Myocyte (in vitro differentiated cells): ENCODE measurements at regions not wholly inside any gene's neighbourhood (a gene's known extent, or its start where the extent isn't known, plus 50 kb on each side); places are given as distances from the start of the nearest gene placed in this dataset.

ENCODE experiments used
- DNase-seq: peaks from one replicate; pipeline ENCODE4 v3.0.0-alpha.2; 2012; ENCODE audit warnings: low read depth

DNA sequence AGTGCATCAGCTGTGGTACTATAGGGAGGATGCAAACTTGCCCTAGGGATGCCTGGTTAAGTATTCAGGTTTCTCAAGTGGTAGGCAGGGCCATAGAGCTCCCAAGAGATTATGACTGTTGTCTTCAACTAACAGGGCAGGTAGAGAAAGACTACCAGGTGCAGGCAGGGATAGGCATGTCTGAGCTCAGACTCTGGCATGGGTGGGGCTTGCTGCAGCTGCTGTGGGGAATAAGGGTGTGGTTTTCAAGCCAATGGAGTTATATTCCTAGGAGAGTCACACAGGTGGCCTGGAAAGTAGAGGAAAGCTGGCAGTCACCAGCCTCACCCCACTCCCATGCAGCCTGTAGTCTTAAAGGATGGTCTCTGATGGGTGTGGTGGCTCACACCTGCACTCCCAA, 673.4 kb upstream of the ADGRL4 start:
- DNase-seq: no peak

- no peak for DNase-seq
Observed at GRCh38 chr1:79667848-79668696, 661.5 kb upstream of the ADGRL4 start.

- DNase-seq: no peak
Observed at GRCh38 chr1:79667166-79667565, 660.6 kb upstream of the ADGRL4 start.

GRCh38 chr1:79663916-79664315, 657.4 kb upstream of the ADGRL4 start:
- DNase-seq: no peak

- no peak for DNase-seq
Observed at GRCh38 chr1:79662596-79662995, 656.1 kb upstream of the ADGRL4 start.

DNA sequence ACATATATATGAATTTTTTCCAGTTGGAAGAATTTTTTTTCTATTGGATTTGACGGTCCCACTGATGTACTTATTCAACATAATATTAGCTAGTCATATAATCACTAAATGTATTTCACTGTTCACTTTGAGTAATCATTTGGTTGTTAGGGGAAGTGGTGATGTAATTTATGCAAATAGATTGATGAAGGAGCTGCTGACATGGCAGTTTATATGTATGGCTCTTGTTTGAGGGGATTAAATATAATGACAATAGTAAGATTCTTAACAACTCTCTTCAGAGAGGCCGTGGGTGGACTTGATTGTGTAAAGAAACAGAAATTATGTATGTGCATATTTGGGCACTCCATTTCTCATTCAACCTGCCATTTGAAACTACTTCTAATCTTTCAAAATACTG, 653.6 kb upstream of the ADGRL4 start:
- DNase-seq: no peak

GRCh38 chr1:79657951-79658658, 651.6 kb upstream of the ADGRL4 start:
- DNase-seq: no peak

GRCh38 chr1:79655876-79656275, 649.3 kb upstream of the ADGRL4 start:
- DNase-seq: no peak

DNA sequence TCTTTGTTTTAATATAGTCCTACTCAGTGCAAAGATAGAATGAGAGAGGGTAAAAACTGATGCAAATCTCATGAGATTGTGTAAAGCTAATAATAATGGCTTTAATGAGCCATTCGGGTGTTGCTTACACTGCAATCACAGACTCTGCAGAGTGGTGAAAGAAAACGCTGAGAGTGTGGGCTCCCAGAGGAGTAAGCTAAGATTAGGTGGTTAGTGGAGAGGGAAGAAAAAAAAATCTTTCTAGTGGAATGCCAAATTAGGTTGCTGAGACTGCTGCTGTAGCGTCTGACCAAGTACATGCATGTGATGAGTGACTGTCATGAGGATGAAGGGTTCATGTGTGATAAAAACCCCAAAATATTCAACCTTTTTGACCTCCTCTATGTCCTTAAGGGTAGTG, 645.9 kb upstream of the ADGRL4 start:
- no peak for DNase-seq

DNA sequence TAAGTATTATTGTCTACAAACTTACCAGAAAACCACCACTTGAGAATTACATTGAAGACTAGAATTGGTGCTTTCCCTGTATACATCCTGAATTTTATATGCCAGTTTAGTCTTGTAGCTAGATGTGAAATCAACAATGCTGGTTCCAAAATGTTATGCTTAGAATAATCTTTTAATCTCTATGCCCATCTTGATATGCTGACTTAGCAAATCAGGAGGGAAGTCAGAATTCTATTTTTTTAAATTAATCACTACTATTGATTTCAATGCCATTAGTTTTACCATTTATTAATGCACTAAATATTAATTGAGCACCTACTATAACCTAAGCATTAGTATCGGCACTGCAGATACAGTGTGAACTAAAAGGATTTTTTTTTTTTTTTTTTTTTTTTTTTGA, 641.6 kb upstream of the ADGRL4 start:
- no peak for DNase-seq

DNA sequence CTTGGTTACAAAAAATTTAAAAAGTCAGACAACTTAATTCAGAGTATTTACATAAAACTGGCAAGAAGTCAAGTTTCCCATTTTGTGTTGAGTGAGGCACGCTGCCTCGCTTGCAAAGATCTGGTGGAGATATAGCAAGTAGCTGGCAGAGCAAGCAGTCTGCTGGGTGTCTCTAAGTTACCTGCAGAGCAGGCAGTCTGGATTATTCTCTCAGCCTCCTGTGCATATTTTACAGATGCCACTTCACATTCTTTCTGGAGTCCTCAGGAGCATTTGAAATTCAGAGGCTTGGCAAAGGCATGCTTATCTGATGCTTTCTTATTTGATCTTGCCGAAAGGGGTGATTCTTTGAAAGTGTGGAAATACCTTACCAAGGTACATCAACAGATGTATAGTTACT, 640.4 kb upstream of the ADGRL4 start:
- no peak for DNase-seq

- no peak for DNase-seq
Observed at GRCh38 chr1:79638382-79638781, 631.9 kb upstream of the ADGRL4 start.

- peak; percentile 5 for DNase-seq
Observed at GRCh38 chr1:79633456-79633855, 626.9 kb upstream of the ADGRL4 start.

- no peak for DNase-seq
Observed at GRCh38 chr1:79629414-79629813, 622.9 kb upstream of the ADGRL4 start.

- DNase-seq: no peak
Observed at GRCh38 chr1:79617777-79618176, 611.2 kb upstream of the ADGRL4 start.

- DNase-seq: no peak
Observed at GRCh38 chr1:79614762-79615161, 608.2 kb upstream of the ADGRL4 start.

- no peak for DNase-seq
Observed at GRCh38 chr1:79614106-79614505, 607.6 kb upstream of the ADGRL4 start.

DNA sequence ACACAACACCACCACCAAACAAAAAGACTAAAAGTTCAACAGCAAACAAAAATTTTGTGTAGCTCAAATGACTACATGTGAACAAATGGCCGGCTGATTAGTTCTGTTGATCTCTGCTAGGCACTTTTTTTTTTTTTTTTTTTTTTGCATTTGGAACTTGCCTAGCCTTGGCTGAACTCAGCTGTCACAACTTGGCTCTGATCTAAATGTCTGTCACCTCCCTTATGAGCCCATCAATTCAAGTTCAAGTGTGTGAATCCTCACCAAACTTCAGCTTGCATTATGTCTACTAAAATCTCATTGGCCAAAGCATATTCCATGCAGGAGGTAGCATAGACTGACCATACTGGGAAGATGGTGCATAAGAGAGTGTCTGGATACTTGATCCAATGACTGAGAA, 606.5 kb upstream of the ADGRL4 start:
- no peak for DNase-seq

- no peak for DNase-seq
Observed at GRCh38 chr1:79604490-79605198, 598.1 kb upstream of the ADGRL4 start.

DNA sequence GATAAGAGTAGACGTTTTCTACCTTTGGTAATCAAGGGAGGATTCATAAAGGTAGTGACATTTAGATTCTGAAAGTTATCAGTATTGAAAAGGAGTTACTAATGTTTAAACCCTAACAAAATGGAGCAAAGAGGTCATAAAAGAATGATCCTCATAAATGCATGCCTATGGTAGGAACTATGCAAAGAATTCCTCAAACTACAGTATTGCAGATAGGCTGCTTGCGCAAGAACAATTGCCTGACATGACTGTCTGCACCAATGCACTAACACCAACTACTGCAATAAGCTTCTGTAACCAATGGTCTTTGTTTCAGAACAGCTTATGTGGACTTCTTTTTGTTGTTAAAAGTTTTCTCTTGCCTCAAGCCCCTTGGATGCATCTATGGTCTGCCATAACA, 597.3 kb upstream of the ADGRL4 start:
- no peak for DNase-seq

GRCh38 chr1:79599257-79599656, 592.7 kb upstream of the ADGRL4 start:
- no peak for DNase-seq

GRCh38 chr1:79595931-79596330, 589.4 kb upstream of the ADGRL4 start:
- DNase-seq: no peak
